ENCODE measurements at regions not wholly inside any gene's neighbourhood (a gene's known extent, or its start where the extent isn't known, plus 50 kb on each side); places are given as distances from the start of the nearest gene placed in this dataset.

DNA sequence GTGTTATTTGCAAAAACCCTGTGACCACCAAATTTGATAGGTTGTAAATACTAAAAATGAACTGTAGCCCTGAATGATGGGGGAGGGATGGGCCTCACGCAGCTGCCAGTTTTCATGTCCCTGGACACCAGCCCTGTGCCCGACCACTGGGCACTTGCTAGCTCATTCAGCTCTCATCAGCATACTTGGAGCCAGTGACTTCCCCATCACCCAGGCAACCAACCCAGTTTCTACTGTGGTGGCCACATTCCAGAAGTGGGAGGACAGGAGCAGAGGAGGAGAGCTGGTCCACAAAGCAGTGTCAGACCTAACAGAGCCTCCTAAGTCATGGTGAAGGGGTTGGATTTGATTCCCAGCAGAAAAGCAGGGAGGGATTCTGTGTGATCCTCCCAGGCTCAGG, 128.2 kb downstream of the CPEB2 start:
- DNase-seq: no peak

DNA sequence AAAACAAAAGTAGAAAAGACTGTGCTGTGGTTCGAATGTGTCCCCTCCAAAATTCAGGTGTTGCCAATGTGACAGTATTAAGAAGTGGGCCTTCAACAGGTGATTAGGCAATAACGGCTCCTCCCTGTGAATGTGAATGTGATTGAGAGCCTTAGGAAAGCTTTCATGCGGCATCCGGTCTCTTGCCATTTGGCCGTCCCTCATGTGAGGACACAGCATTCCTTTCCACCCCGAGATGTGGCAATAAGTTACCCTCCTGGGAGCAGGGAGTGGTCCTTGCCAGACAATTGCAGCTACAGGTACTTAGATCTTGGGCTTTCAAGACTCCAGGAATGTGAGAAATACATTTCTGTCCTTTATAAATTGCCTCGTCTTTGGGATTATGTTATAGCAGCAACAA, 129.3 kb downstream of the CPEB2 start:
- no peak for DNase-seq

DNA sequence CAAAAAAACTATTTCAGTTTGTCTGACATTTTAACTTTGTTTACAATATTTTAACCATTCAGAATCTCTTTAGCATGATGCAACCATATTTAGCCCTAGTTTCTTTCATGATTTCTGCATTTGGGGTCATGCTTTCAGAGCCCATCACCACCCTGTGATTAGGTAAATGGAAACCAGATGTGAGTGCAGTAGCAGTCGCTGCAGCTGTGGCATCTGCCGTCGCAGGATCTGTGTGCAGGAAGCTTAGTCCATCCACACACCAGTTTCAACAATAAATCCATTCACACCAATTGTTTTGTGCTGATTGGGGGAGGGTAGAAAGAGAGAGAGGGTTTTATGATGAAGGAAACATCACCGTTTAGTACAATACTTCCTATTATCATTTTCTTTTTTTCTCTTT, 130.5 kb downstream of the CPEB2 start:
- DNase-seq: no peak

DNA sequence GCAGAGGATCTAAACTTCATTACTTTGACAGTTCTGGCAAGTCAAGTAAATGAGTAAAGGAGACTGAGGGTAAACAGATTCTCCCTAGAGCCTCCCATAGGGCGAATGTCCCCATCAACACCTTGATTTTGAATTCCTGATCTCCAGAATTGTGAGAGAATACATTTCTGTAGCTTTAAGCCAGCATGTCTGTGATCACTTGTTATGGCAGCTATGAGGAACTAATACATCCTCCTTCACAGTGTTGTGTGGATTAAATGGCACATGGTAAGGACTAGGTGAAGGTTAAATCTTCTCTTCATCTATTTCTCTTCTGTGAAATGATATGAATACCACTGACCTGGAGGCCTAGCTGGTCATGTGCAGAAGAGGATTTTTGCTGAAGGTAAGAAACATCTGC, 137.3 kb downstream of the CPEB2 start:
- DNase-seq: no peak

DNA sequence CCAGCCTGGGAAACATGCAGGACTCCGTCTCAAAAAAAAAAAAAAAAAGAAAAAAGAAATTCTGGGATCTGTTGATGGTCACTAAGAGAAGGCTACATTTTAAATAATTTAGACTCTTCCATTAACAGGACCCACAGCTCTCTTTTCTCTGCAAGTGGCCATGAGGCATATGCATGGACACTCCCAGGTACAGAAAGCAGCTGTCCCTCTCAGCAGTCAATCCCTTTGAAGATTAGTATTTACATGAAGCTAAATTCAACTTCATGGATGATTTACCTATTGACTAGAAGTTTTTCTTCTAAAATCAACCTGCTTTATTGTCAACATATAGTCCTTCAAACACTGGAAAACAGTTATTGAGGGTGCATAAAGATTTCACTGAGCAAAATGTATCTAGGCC, 139.9 kb downstream of the CPEB2 start:
- no peak for DNase-seq

DNA sequence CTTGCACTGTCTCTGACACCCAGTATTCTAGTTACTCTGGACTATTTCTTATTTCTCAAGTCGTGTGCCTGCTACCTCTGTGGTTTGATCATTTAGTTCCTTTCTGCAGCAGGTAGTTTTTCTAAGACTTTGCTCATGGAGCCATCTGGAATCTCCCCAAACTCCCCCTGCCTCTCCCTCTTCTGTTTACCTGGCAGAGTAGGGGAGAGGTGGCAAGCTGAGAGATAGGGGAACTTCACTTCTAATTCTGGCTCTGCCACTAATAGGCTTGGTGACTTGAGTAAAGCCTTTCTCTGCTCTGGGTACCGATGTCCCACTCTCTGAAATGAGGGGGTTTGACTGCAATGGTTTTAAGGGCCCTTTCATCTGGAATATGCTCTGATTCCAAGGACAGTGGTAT, 141.3 kb downstream of the CPEB2 start:
- no peak for DNase-seq

DNA sequence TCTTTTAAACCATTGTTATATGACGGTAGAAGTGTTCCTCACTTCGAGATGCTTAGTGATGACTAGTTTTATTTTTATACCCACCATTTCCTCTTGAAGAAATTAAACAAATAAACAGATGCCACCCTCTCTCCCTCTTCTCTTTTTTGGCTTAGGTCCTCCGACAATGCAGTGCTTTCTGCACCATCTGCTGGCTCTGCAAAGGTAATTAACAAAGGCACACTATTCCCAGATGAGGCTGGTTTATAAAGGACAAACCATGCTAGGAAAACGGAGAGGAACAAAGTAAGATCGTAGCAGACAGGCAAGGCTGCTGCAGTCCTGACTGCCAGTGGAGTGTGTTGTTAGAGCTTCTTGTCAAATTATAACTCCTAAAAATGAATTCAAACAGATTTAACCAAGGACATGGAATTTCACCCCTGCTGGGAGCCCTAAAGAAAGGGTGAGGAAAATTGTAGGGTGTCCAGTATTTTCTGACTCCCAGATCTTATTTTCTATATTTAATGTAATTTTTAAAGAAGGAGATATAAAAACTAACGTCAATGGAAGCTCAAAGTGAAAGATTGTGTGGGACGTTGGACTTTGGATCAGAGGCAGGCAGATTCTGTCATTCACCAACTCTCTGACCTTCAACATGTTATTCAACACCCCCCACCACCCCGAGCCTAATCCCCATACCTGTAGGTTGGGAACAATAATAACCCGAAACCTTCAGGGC, 142.1 kb downstream of the CPEB2 start:
- no peak for DNase-seq

DNA sequence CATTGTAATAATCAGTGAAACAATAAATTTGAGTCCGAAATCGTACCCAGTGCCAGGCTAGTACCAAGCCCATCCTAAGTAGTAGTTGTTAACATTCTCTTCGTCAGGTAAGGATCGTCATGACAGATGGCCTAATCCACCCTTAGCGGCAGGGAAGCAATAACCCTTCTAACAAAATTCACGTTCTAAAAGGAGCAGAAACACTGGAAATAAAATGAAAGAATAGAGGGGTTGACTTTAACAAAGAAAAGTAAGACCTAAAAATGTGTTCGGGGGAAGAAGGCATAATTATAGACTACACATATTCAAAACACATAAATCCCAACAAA, 142.7 kb downstream of the CPEB2 start:
- DNase-seq: no peak

DNA sequence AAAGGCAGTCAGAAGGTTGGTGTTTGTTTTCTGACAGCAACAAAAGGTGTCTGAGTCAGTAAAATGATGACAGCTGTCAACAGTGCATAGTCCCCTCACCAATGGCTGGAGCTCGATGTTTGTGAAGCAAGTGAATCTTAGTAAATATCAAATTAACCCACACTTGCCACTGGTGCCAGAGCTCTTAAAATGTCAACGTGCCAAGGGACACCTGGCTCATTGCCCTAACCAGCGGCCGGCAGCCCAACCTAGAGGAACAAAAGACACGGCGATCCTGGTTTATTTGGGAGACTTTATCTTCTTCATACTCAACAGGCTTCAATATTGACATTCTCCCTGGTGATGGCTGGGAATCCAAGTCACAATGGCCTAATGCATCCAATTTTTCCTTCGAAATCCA, 143.4 kb downstream of the CPEB2 start:
- DNase-seq: no peak

DNA sequence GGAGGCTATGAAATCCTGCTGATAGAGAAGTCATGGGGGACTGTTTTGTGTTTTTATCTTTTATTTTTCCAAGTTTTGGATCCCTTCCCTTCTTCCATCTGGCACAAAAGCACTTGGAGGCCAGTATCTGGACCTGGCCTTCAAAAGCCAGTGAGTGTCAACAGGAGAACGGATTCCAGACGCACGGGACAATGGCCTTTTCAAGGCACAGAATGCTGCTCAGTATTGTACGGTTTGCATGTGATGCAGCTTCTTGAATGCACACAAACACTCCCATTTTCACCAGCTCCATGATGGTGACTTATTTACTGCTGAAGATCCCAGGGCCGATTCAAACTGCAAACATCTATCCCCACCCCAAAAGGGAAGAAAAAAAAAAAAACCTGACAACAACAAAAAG, 145.4 kb downstream of the CPEB2 start:
- no peak for DNase-seq

DNA sequence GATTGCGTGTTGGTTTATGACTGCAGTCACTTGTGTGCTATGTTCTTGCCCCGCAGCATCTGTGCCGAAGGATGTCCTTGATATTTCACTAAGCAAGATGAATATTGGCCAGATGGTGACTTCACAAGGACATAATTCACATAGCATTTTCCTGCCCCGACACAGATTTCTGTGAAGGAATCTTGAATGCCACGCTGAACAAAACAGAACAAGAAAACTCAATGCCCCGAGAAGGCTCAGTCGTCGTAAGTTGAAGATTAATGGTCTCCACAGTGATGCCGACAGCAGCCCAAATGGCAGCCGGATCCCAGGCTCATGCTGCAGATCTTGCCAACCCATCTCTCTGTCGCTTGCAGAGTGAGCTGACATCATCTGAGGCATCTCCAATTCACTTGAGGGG, 145.9 kb downstream of the CPEB2 start:
- DNase-seq: no peak

DNA sequence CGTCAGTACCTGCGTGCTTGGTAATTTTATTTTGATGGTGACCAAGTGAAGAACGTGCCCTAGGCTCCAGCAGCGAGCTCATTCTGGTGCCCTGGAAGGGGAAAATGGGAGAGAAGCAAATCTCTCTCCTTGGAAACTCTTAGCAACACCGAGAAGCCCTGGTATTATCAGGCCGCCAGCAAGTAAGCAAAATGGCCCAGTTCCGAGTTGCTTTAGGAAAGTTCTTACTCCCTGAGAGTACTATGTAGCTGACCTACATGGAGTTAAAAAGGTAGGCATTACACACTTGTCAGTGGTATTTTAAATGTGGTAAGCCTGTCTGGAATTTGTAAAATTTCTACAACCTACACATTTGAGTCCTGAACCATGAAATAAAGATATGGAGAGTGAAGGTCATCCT, 146.4 kb downstream of the CPEB2 start:
- DNase-seq: no peak

DNA sequence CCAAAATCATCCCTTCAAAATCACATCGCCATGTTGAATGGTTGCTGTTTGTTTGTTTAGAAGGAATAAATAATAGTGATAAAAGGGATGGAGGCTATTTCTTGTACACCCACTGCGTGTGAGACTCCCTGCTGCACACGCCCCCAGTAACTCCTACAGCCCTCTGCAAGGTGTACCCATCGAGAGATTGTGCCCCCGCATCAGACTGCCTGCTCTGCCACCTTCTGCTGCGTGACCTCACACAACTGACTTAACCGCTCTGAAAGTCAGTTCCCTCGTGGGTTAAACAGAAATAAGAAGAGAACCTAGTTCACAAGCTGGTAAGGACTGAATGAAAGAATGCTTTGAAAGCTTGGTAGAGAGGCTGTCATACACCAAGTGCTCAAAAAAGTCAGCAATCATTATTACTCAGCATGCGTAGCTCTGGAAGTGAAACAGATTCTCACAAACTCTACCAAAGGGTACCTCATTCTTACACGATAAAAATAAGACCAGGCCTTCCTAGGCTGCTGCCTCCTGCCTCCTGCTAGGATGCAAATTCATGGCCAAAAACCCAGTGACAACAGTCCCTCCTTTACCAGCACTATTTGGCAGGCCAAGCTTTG, 147.1 kb downstream of the CPEB2 start:
- no peak for DNase-seq

DNA sequence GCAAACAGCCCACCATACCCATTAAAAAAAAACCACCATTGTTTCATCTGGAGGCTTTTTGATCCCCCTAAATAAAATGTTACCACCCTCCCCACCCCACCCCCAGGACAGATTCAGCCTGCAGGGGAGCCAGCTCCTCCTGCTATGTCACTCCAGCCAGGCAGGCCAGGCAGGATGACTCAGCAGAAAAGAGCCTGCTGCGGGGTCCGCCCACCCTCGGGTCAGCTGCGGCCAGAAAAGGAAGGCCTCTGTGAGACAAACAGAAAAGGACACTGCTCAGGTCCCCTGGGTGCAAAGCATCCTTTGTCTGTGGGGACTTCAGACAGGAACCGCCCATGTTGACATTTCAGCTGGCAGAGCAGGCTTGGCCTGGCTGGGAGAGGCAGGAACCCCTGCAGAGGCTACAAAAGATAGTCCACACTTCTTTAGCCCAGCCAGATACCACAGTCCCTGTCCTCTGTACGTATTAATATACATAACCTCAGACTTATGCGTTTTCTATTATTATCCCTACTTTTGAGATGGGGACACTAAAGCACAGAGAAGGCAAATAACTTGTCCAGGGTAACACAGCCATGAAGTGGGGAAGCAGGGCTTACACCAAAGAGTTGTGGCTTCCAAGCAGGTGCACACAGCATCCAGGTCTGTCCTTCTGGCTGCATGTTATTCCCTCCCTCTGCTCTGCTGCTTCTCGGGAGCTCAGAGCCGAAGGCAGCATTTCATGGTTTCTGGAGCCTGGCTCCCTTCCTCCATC, 147.7 kb downstream of the CPEB2 start:
- no peak for DNase-seq

DNA sequence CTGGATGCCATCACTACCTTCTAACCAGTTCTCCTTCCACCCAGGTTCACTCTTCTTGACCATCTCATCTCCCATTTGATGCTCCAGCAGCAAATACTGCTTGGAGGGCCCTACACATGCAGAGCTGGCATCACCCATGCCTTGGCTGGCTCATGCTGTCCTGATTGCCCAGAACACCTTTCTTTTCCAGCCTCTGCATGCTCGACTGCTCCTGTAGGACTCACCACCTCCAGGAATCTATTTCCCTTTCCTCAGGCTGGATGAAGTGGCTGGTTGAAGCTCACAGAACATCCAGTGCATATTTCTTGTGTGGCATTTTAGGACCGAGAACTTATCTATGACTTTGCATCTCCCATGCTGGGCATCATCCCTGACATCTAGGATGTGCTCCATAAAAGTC, 148.3 kb downstream of the CPEB2 start:
- no peak for DNase-seq

DNA sequence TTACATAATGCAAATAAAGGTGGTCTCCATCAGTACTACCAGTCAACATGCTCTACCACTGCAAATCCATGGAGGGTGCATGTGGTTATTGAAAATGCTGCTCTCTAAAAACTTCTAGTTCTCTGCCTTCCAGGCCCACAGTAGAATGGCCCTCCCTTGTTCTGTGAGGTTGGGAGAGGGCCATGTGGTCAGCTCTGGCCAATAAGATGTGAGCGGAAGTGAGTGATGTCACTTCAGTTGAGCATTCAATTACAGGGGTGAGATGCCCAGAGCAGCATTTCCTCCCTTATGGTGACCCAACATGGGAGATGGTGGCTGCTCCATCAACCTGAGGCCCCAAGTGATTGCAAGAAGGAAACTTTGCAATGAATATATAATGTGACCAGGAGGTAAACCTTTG, 148.8 kb downstream of the CPEB2 start:
- no peak for DNase-seq

DNA sequence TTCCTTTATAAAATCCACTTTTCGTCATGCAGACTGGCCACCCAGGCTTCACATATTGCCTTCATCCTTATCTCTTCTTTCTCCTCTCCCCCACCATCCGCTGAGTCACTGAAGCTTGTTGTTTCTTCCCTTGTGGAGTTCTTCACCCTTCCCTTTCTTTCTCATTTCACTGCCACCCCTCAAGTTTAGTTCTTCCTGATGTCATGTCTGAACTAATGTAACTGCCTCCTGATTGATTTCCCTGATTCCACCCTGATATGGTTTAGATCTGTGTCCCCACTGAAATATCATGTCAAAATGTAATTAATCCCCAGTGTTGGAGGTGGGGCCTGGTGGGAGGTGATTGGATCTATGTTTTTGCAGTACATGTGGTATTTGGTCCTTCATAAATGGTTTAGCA, 151.4 kb downstream of the CPEB2 start:
- DNase-seq: no peak

DNA sequence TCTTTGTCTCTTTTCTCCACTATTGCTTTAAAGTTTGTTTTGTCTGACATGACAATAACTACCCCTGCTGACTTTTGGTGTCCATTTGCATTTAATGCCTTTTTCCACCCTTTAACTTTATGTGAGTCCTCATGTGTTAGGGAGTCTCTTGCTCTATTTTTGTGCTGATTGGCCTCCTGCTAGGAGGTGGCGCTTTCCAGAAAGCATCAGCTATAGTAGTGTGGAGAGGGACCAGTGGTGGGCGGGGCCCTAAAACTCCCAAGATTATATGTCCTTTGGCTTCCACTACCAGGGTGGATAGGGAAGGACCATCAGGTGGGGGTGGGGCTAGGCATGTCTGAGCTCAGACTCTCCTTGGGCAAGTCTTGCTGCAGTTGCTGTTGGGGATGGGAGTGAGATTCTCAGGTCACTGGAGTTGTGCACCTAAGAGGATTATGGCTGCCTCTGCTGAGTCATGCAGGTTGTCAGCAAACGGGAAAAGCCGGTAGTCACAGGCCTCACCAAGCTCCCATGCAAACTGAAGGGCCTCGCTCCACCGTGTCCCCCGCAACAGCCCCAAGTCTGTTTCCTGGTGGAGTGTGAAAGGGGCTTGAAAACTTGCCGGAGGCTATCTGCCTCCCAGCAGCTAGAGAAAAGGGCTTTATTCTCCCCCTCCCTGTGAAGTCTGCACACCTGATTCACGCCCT, 156.3 kb downstream of the CPEB2 start:
- no peak for DNase-seq

DNA sequence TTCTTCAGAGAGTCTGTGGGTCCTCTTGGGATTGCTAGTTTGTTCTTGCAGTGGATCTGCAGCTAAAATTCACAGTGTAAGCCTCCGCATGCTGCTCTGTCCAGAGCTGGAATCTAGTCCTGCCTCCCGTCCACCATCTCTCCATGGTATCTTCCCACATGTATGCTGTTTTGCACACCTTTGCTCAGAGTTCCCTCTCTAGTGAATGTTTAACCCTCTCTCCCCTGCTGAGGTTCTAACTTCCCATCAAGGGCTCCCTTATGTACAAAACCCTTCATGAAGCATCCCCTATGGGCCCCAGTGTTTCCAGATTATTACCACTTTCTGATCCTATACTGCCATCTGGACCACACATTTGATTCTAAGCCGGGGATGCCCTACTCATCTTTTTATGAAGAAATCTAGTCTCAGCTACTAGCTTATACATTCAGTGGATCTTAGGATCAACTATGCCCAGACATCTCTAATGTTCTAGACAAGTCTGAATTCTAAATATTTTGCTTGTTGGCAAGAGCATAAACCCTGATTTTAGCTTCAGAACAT, 157.3 kb downstream of the CPEB2 start:
- DNase-seq: no peak

DNA sequence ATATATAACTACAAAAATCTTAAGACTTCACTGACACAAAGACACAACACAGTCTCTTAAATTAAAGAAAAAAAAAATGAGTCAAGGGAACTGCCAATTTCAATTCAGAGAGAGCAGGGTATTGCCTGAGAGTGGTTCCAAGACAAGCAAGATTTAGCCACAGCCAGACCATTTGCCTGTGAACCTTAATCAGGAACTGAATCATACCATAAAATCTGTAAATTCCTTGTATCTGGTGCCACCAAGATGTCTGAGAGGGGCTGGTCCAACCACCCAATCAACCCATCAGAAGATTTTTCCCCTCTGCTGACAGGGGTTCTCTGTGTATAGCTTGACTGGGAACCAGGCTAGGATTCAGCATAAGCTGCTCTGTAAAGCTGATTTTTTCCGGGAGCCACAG, 159.2 kb downstream of the CPEB2 start:
- DNase-seq: no peak

DNA sequence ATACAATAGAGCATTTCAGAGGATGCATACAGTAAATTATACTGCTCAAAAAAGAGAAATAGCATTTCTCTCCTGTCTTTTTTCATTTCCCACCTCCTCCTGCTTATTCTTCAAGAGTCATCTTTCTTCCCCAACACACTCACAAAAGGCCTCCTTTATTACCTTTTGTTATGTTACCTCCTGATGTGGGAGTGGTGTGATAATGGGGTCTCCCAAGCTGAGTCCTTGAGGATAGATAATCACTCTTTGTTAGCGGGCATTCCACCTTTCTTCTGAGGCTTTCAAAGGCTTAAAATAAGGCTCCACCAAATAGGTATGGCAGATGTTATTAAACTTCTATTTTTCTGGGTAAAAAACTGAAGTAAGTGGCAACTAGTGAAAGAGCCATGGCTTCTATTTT, 159.8 kb downstream of the CPEB2 start:
- DNase-seq: no peak

DNA sequence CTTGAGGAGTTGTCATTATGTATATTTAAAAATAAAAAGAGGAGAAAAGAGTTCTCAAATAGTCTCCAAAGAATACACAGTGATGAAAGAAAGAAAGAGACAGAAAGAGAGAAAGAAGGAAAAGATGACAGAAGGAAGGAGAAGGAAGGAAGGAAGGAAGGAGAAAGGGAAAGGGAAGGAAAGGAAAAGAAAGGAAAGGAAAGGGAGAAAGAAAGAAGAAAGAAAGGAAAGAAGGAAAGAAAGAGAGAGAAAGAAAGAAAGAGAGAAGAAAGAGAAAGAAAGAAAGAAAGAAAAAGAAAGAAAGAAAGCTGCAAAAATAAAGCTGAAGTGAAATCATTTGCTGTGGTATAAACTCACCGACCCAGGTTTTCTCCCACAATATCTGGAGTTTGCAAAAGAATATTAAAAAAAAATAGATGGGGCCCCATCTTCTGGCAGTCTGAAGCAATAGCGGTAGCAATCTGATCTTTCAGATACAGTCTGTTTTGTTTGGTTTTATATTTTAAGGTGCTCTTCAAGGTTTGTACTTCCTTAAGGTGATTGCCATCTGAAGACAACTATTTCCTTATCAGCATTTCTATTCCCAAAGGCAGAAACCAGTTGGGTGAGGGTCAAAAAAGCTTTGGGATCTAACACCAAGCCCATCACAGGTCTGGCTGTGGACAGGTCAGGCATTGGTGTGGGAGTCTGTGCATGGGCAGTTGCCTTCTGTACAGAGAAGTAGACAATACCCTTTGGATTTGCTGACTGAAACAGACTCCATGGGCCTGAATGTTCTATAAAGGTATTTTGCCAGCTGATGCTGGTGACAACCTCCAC, 160.4 kb downstream of the CPEB2 start:
- no peak for DNase-seq

DNA sequence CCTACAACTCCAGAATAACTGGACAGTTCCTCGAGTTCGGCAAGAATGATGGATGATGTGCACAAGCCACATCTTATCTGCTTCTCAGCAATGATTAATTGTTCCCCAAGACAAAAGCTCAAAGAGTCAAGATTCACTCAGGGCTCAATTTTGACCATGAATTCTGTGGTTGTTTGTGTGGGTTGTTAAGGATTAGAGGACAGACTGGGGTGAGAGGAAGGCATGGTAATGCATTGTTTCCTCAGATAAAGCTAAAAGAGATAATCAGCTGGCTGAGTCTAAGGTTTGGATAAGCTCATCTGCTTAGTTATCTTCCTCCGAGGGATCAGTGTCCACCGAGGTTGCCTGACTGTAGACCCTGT, 161.0 kb downstream of the CPEB2 start:
- DNase-seq: no peak

Data from stimulated activated naive CD4-positive, alpha-beta T cell treated with Interleukin-2 at 50 U/mL for 16 hours (primary cell).